K562 (cell line): ENCODE measurements at regions not wholly inside any gene's neighbourhood (a gene's known extent, or its start where the extent isn't known, plus 50 kb on each side); places are given as distances from the start of the nearest gene placed in this dataset.

ENCODE experiments used
- ATF1 ChIP-seq, 2 experiments: fragments of 450-650 bp in 1 of 2; IDR thresholded peaks; 2 replicates each; pipeline ENCODE4 v1.6.1; 2016; ENCODE audit warnings: missing compliant biosample characterization in 1 of 2, missing genetic modification characterization in 1 of 2
- POLR2A ChIP-seq: fragments of 450-650 bp; conservative IDR thresholded peaks from 2 replicates; pipeline ENCODE4 v1.6.1; 2016
- TCF7L2 ChIP-seq: fragments of 150-350 bp; IDR thresholded peaks from 2 replicates; pipeline ENCODE4 v1.6.1; 2016; ENCODE audit warnings: low read depth, mild to moderate bottlenecking, low read length, moderate library complexity
- ZSCAN29 ChIP-seq: fragments of 450-650 bp; IDR thresholded peaks from 2 replicates; pipeline ENCODE4 v1.6.1; 2017

DNA sequence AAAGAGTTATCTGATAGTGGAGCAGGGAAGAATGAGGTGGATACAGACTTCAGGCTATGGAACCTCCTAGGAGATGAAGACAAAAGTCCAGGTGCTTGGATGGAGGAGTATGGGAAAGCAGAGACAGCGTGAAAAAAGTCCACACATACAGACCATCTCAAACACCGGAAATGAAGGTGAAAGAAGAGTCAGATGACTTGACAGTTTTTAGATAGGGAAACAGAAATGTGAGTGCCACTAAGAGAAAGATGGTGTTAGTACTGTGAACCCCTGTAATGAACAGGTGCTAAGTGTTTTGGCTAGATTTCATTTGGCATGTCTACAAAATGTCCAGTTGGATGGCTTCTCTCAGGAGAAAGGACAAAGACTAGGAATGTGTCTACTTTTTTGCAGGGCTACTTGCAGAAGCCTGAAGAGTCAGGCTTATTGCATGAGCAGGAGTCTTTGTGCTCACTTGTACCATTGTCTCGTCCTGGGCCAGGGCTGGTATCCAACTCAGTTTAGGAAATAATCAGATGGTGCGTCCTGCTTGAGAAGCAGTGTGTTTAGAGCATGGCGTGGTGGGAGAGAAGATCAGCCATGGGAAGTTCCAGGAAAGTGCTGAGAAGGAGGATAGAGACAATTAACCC is 90.6 kb upstream of the STARD4 start:
- no peak for TF ChIP-seq ZSCAN29
- TF ChIP-seq ATF1 (CRISPR knock-in tag; IDR thresholded peaks at IDR 0.05): no peak
- TF ChIP-seq ATF1 (tag; IDR thresholded peaks at IDR 0.05): no peak
- TF ChIP-seq TCF7L2: no peak
- no peak for TF ChIP-seq POLR2A
